GM12891 (cell line): ENCODE measurements at regions not wholly inside any gene's neighbourhood (a gene's known extent, or its start where the extent isn't known, plus 50 kb on each side); places are given as distances from the start of the nearest gene placed in this dataset.

Experiments
- DNase-seq: peaks from one replicate; pipeline ENCODE4 v3.0.0; 2011; ENCODE audit warnings: low spot score; ENCODE audit not compliant: insufficient read length
- FAIRE-seq: peaks from 2 replicates; lab custom pipeline; 2011; peaks lifted over from hg19 to GRCh38; lab: Jason Lieb, UNC
- PAX5 ChIP-seq: IDR thresholded peaks from 2 replicates; pipeline ENCODE4 v1.6.1; 2011; ENCODE audit warnings: low read length, moderate library complexity, mild to moderate bottlenecking; ENCODE audit not compliant: insufficient read depth, severe bottlenecking
- POLR2A ChIP-seq: IDR thresholded peaks from 2 replicates; pipeline ENCODE4 v1.6.1; 2011; ENCODE audit warnings: low read depth, low read length, control low read depth
- POLR2AphosphoS5 ChIP-seq: IDR thresholded peaks from 2 replicates; pipeline ENCODE4 v1.6.1; 2011; ENCODE audit warnings: low read depth, low read length, control low read depth
- POU2F2 ChIP-seq: IDR thresholded peaks from 2 replicates; pipeline ENCODE4 v1.6.1; 2011; ENCODE audit warnings: low read depth, mild to moderate bottlenecking, control low read depth, low read length, moderate library complexity
- SPI1 ChIP-seq: IDR thresholded peaks from 2 replicates; pipeline ENCODE4 v1.6.1; 2011; ENCODE audit warnings: low read depth, low read length, control low read depth
- TAF1 ChIP-seq: IDR thresholded peaks from 2 replicates; pipeline ENCODE4 v1.6.1; 2011; ENCODE audit warnings: low read depth, low read length, control low read depth

- no peak for TF ChIP-seq POLR2A
- TF ChIP-seq POU2F2: no peak
- TF ChIP-seq POLR2AphosphoS5: no peak
- no peak for TF ChIP-seq TAF1
- TF ChIP-seq PAX5: no peak
- TF ChIP-seq SPI1: no peak
- DNase-seq: no peak
- FAIRE-seq: no peak
Observed at GRCh38 chr16:81148277-81148676, 52.1 kb upstream of the GCSH start.
